ENCODE measurements at regions not wholly inside any gene's neighbourhood (a gene's known extent, or its start where the extent isn't known, plus 50 kb on each side); places are given as distances from the start of the nearest gene placed in this dataset.
"Not testable (repeated sequence)": the region's sequence is repeated elsewhere in the genome, so short reads cannot be mapped to it uniquely, and the experiment has no call there.

- FAIRE-seq = no peak
These were observed 90.3 kb upstream of the MAML3 start for GRCh38 chr4:140244328-140244727.

- FAIRE-seq = no peak
These were observed 89.3 kb upstream of the MAML3 start for GRCh38 chr4:140243278-140243753.

GRCh38 chr4:140242357-140243277 is 88.6 kb upstream of the MAML3 start:
- FAIRE-seq = no peak

GRCh38 chr4:140240237-140240636 is 86.3 kb upstream of the MAML3 start:
- no peak for FAIRE-seq

GRCh38 chr4:140239311-140239710 is 85.3 kb upstream of the MAML3 start:
- no peak for FAIRE-seq

- no peak for FAIRE-seq
These were observed 84.5 kb upstream of the MAML3 start for GRCh38 chr4:140238351-140239056.

GRCh38 chr4:140237616-140238350 is 83.8 kb upstream of the MAML3 start:
- no peak for FAIRE-seq

GRCh38 chr4:140236654-140237169 is 82.7 kb upstream of the MAML3 start:
- no peak for FAIRE-seq

GRCh38 chr4:140234697-140235060 is 80.7 kb upstream of the MAML3 start:
- no peak for FAIRE-seq

- no peak for FAIRE-seq
These were observed 80.1 kb upstream of the MAML3 start for GRCh38 chr4:140233791-140234696.

GRCh38 chr4:140229881-140230280 is 75.9 kb upstream of the MAML3 start:
- FAIRE-seq = no peak

- no peak for FAIRE-seq
These were observed 73.3 kb upstream of the MAML3 start for GRCh38 chr4:140227286-140227685.

- no peak for FAIRE-seq
These were observed 69.2 kb upstream of the MAML3 start for GRCh38 chr4:140223056-140223810.

GRCh38 chr4:140222171-140222570 is 68.2 kb upstream of the MAML3 start:
- no peak for FAIRE-seq

- no peak for FAIRE-seq
These were observed 66.1 kb upstream of the MAML3 start for GRCh38 chr4:140220058-140220457.

GRCh38 chr4:140219567-140219966 is 65.6 kb upstream of the MAML3 start:
- no peak for FAIRE-seq

- not testable (repeated sequence) for FAIRE-seq
These were observed 65.1 kb upstream of the MAML3 start for GRCh38 chr4:140219070-140219469.

- FAIRE-seq = no peak
These were observed 59.8 kb upstream of the MAML3 start for GRCh38 chr4:140213749-140214148.

GRCh38 chr4:140213116-140213515 is 59.1 kb upstream of the MAML3 start:
- no peak for FAIRE-seq

GRCh38 chr4:140212646-140213045 is 58.7 kb upstream of the MAML3 start:
- no peak for FAIRE-seq

GRCh38 chr4:140212194-140212593 is 58.2 kb upstream of the MAML3 start:
- no peak for FAIRE-seq

Measured in A204.1 (cell line).